ENCODE measurements at regions not wholly inside any gene's neighbourhood (a gene's known extent, or its start where the extent isn't known, plus 50 kb on each side); places are given as distances from the start of the nearest gene placed in this dataset.
A peak's percentile ranks its signal among the peaks of the same experiment; 100 is the strongest.

GRCh38 chr3:177431525-177432176, 234.4 kb upstream of the TBL1XR1 start:
- no peak for DNase-seq (ENCODE audit: low read depth)

GRCh38 chr3:177435301-177435700, 238.0 kb upstream of the TBL1XR1 start:
- no peak for DNase-seq (ENCODE audit: low read depth)

GRCh38 chr3:177437513-177438337, 240.4 kb upstream of the TBL1XR1 start:
- no peak for DNase-seq (ENCODE audit: low read depth)

GRCh38 chr3:177438596-177439220, 241.4 kb upstream of the TBL1XR1 start:
- DNase-seq (ENCODE audit: low read depth) = no peak

GRCh38 chr3:177439694-177440269, 242.5 kb upstream of the TBL1XR1 start:
- no peak for DNase-seq (ENCODE audit: low read depth)

GRCh38 chr3:177440456-177441104, 243.3 kb upstream of the TBL1XR1 start:
- no peak for DNase-seq (ENCODE audit: low read depth)

GRCh38 chr3:177441276-177441812, 244.1 kb upstream of the TBL1XR1 start:
- no peak for DNase-seq (ENCODE audit: low read depth)

- no peak for DNase-seq (ENCODE audit: low read depth)
Observed at GRCh38 chr3:177441813-177442646, 244.7 kb upstream of the TBL1XR1 start.

- no peak for DNase-seq (ENCODE audit: low read depth)
Observed at GRCh38 chr3:177443469-177443868, 246.2 kb upstream of the TBL1XR1 start.

GRCh38 chr3:177444696-177445095, 247.4 kb upstream of the TBL1XR1 start:
- DNase-seq (ENCODE audit: low read depth) = no peak

GRCh38 chr3:177445549-177445948, 248.3 kb upstream of the TBL1XR1 start:
- DNase-seq (ENCODE audit: low read depth) = no peak

GRCh38 chr3:177446165-177446601, 248.9 kb upstream of the TBL1XR1 start:
- DNase-seq (ENCODE audit: low read depth) = no peak

- no peak for DNase-seq (ENCODE audit: low read depth)
Observed at GRCh38 chr3:177447938-177448337, 250.7 kb upstream of the TBL1XR1 start.

GRCh38 chr3:177448987-177449359, 251.7 kb upstream of the TBL1XR1 start:
- no peak for DNase-seq (ENCODE audit: low read depth)

GRCh38 chr3:177449360-177450006, 252.2 kb upstream of the TBL1XR1 start:
- DNase-seq (ENCODE audit: low read depth) = no peak

- no peak for DNase-seq (ENCODE audit: low read depth)
Observed at GRCh38 chr3:177451301-177451750, 254.0 kb upstream of the TBL1XR1 start.

- DNase-seq (ENCODE audit: low read depth) = peak; percentile 62
Observed at GRCh38 chr3:177451864-177452830, 254.9 kb upstream of the TBL1XR1 start.

- no peak for DNase-seq (ENCODE audit: low read depth)
Observed at GRCh38 chr3:177452831-177453450, 255.7 kb upstream of the TBL1XR1 start.

- DNase-seq (ENCODE audit: low read depth) = no peak
Observed at GRCh38 chr3:177453451-177453844, 256.2 kb upstream of the TBL1XR1 start.

All from GM04503 (cell line).